Omental fat pad (tissue), 3 donors: ENCODE measurements at regions not wholly inside any gene's neighbourhood (a gene's known extent, or its start where the extent isn't known, plus 50 kb on each side); places are given as distances from the start of the nearest gene placed in this dataset.

Experiments used
- ATAC-seq: fragments of 150-250 bp; one replicate; pipeline ENCODE4 v1.9.1; 2016; ENCODE audit warnings: mild to moderate bottlenecking, moderate library complexity; ENCODE audit not compliant: low FRiP score
- DNase-seq: peaks from one replicate; pipeline ENCODE4 v3.0.0-alpha.2; 2019; ENCODE audit warnings: low spot score
- TF ChIP-seq, protein P1 (sequence below), 3 donors: fragments of 450-650 bp; IDR thresholded peaks; one replicate each; pipeline ENCODE4 v1.5.1; 2016 to 2017; ENCODE audit warnings: antibody characterized with exemption in 3 of 3, mild to moderate bottlenecking in 3 of 3, moderate library complexity in 2 of 3

DNA sequence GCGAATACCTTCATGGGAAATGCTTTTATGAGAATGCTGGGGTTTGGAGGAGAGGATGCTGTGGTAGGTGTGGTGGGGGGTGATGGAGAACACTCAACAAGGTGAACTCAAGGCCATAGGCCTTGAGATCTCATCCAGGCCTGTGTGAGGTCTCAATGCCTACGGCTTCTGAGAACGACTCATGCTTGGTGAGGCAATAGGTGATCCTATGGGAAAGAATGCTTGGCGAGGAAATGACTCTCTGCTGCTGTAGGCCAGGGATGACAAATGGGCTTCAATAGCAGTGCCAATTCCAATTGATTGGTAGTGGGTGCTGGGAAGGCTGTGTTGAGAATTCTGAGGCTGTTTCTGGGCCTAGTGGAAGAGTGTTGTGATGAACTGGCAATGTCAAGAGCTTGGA is 280.2 kb upstream of the CLINT1 start:
- TF ChIP-seq, protein P1, sequence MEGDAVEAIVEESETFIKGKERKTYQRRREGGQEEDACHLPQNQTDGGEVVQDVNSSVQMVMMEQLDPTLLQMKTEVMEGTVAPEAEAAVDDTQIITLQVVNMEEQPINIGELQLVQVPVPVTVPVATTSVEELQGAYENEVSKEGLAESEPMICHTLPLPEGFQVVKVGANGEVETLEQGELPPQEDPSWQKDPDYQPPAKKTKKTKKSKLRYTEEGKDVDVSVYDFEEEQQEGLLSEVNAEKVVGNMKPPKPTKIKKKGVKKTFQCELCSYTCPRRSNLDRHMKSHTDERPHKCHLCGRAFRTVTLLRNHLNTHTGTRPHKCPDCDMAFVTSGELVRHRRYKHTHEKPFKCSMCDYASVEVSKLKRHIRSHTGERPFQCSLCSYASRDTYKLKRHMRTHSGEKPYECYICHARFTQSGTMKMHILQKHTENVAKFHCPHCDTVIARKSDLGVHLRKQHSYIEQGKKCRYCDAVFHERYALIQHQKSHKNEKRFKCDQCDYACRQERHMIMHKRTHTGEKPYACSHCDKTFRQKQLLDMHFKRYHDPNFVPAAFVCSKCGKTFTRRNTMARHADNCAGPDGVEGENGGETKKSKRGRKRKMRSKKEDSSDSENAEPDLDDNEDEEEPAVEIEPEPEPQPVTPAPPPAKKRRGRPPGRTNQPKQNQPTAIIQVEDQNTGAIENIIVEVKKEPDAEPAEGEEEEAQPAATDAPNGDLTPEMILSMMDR (IDR thresholded peaks at IDR 0.05): no peak
- ATAC-seq (no peak), DNase-seq (no peak)

DNA sequence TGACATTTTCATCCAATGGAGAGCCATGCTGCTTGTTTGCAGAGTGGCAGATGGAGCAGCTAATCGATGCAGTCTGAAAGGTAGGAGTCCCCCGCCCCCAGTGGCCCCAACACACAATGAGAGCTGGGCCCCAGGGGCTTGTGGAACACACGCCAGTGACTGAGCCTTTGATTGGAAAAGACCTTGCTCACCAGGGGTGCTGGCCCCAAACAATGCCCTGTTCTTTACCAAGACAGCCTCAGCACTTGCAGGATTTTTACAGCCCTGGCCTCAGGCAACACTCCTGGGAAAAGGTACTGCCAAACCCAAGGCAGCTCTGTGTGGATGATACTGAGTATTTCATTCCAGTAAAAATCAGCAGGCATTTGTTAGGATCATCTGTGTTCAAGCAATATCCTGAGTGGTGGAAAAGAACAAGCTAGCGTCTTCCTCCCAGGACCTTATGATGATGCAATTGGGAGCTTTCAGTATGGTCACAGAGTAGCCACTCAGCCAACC is 276.8 kb upstream of the CLINT1 start:
- TF ChIP-seq, protein P1 (IDR thresholded peaks at IDR 0.05): no peak
- ATAC-seq (no peak), DNase-seq (no peak)

DNA sequence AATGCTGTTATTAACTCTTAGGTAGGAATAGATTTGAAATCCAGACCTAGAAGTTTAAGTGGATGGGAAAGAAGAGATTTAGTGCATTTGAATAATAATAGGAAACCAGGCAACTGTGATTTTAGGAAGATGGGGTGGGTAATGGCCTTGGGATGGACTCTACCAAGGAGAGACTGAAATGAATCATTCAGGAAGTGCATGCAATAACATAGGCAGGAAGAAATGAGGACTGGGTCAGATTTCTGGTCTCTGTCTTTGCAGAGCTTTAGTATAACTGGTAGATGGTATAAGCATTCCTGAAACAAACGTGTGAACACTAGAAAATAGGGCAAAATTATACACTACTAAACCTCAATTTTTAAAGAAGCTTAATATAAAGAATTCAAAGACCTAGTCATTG is 274.4 kb upstream of the CLINT1 start:
- TF ChIP-seq, protein P1 (IDR thresholded peaks at IDR 0.05): no peak
- DNase-seq (no peak), ATAC-seq (no peak)

DNA sequence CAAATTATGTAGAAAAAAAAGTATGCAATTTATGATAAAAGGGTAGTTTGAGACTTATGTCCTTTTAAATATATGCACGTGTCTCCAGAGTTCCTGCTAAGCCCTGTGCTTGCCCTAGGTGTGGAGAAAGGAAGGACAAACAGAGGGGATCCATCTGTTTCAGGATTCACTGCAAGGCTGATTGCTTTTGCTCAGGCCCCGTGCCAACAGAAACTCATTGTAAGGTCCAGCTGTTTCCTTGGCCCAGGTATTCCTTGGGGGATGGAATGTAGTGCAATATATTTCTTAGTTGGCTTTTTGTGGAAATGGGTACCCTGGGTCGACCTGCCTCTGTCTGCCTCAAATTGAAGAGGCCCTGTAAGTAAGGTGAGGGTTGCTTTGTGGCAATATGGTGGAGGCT is 268.6 kb upstream of the CLINT1 start:
- no peak for DNase-seq
- no peak for ATAC-seq
- TF ChIP-seq, protein P1 (IDR thresholded peaks at IDR 0.05): no peak

DNA sequence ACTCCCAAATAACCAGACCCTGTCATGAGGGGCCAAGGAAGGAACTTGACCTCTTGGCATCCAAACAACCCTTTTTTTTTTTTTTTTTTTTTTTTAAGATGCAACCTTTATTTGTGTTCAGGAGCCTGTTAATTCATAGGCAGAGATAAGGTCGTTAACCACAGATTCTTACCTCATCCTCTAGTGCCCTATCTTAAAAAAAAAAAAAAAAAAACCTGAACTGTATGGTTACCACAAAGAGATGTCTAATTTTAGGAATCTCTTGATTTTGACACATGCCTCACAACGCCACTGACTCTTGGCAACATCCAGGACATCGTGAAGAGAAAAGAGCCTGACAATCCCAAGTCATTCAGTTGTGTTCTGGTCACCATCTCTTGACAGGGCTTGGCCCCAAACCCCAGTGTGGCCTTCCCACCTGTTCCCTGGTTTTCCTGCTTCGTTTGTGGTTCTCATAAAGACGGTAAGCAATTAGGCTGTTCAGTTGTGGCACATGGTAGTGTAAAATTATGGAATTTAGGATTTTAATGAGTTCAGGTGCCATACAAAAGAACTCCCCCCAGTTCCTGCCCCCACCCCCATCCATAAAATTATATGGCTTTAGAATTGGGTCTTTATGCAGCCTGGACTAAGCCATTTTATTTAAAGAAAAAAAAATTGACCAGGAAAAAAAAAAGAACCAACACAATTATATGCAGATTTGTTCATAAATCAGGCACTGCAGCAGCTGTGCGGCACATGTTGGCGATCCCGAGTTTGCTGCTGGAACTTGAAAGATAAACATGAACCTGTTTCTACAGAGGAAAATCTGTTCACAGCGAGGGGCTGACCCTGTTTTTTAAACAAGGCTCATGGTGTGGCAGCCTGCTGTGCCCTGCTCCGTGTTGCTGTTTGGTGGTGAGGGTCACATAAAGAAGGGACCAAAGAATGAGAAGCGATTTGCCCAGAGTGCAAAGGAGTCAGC is 267.8 kb upstream of the CLINT1 start:
- TF ChIP-seq, protein P1 (IDR thresholded peaks at IDR 0.05): no peak
- DNase-seq (no peak), ATAC-seq (no peak)

DNA sequence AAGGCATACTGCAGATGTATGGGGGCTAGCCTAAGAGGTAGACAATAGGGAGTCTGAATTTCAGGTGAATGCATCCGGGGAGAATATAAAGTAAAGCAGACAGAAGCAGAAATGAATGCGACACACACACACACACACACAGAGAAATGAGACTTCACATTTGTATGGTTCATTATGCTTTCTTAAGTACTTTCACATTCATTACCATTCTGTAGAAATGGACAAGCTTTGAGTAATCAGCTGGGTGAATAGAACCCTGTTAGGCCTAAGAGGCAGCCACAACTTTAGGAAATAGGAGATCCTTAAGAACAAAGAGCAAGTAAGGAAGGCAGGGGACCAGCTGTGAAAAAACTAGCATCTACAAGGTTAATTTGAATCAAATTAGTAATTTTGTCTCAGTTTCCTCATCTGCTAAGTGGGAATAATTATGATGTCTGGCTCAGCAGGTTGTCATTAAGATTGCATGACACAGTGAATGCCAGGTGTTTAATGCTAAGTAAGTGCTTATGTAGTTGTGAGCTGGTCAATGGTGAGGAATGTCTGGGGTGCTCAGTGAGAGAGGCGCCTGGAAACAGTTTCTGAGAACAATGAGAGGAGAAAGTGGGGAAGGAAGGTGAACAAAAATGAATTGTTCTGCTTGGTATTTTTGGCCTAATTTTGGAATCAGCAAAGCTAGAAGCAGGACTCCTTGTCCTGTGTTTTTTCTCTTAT is 265.8 kb upstream of the CLINT1 start:
- DNase-seq (no peak), ATAC-seq (no peak)
- TF ChIP-seq, protein P1 (IDR thresholded peaks at IDR 0.05): no peak
